AG04449 (cell line): ENCODE measurements at regions not wholly inside any gene's neighbourhood (a gene's known extent, or its start where the extent isn't known, plus 50 kb on each side); places are given as distances from the start of the nearest gene placed in this dataset.
"Not testable (repeated sequence)": the region's sequence is repeated elsewhere in the genome, so short reads cannot be mapped to it uniquely, and the experiment has no call there.

Experiments
- CTCF ChIA-PET: fragments of 350-600 bp; formaldehyde crosslinking; extraction: SDS; loops from one replicate; lab custom pipeline; 2021; ENCODE audit warnings: antibody characterized with exemption; lab: Yijun Ruan, JAX
- POLR2A ChIA-PET: fragments of 400-600, 350-600 bp; formaldehyde crosslinking; extraction: SDS; loops from one replicate; lab custom pipeline; 2020; ENCODE audit warnings: antibody characterized with exemption, inconsistent platforms; lab: Yijun Ruan, JAX
- DNase-seq: peaks from one replicate; pipeline ENCODE4 v3.0.0-alpha.2; 2010; ENCODE audit warnings: low read depth, low spot score
- H3K4me3 ChIP-seq: 2 replicates; pipeline ENCODE4 v1.5.1; 2011; ENCODE audit warnings: low read depth, mild to moderate bottlenecking, control low read depth, low read length
- CTCF ChIP-seq: IDR thresholded peaks from one replicate; pipeline ENCODE4 v1.5.1; 2011; ENCODE audit warnings: mild to moderate bottlenecking, moderate library complexity, low read length, control low read depth, inconsistent platforms; ENCODE audit not compliant: insufficient read depth; ENCODE audit errors: missing control alignments

GRCh38 chr2:204145791-204146190 is 209.2 kb downstream of the ICOS start:
- DNase-seq: no peak
- ChIA-PET CTCF (interaction anchor here (0.6 to 2.7 kb wide), 18 partner anchors 8 to 1802 kb away, joined by 3 to 17 read pairs (median 4); no protein-coding TSS in a partner anchor), POLR2A (no interaction called here)
- TF ChIP-seq CTCF: no peak
- no peak overlapping the region for H3K4me3 ChIP-seq

GRCh38 chr2:204147040-204147439 is 210.5 kb downstream of the ICOS start:
- CTCF ChIA-PET: interaction anchor here (0.8 to 1.0 kb wide), 2 partner anchors 31 to 1779 kb away, joined by 3 read pairs; no protein-coding TSS in a partner anchor
- H3K4me3 ChIP-seq, DNase-seq, POLR2A ChIA-PET: not testable (repeated sequence)

- DNase-seq: no peak
- no peak overlapping the region for H3K4me3 ChIP-seq
- ChIA-PET CTCF (no interaction called here), POLR2A (no interaction called here)
- no peak for TF ChIP-seq CTCF
These were observed 214.2 kb downstream of the ICOS start for GRCh38 chr2:204150721-204151120.

- no peak overlapping the region for H3K4me3 ChIP-seq
- TF ChIP-seq CTCF: no peak
- CTCF ChIA-PET: interaction anchor here (0.7 to 1.7 kb wide), 3 partner anchors 11 to 25 kb away, joined by 3 to 6 read pairs (median 3); no protein-coding TSS in a partner anchor
- POLR2A ChIA-PET: no interaction called here
- DNase-seq: no peak
These were observed 216.1 kb downstream of the ICOS start for GRCh38 chr2:204152616-204153015.

- no peak overlapping the region for H3K4me3 ChIP-seq
- ChIA-PET POLR2A (no interaction called here), CTCF (no interaction called here)
- no peak for DNase-seq
- no peak for TF ChIP-seq CTCF
These were observed 218.3 kb downstream of the ICOS start for GRCh38 chr2:204154863-204155262.

- H3K4me3 ChIP-seq: no peak overlapping the region
- no peak for DNase-seq
- ChIA-PET POLR2A (no interaction called here), CTCF (interaction anchor here (1.5 kb wide), 1 partner anchor 12 kb away, joined by 5 read pairs; no protein-coding TSS in a partner anchor)
- TF ChIP-seq CTCF: no peak
These were observed 219.9 kb downstream of the ICOS start for GRCh38 chr2:204156456-204156855.

GRCh38 chr2:204157684-204158083 is 221.1 kb downstream of the ICOS start:
- no peak for DNase-seq
- ChIA-PET POLR2A (no interaction called here), CTCF (no interaction called here)
- TF ChIP-seq CTCF: no peak
- H3K4me3 ChIP-seq: no peak overlapping the region
